Activated CD8-positive, alpha-beta memory T cell treated with anti-CD3 and anti-CD28 coated beads for 4 hours (primary cell): ENCODE measurements at regions not wholly inside any gene's neighbourhood (a gene's known extent, or its start where the extent isn't known, plus 50 kb on each side); places are given as distances from the start of the nearest gene placed in this dataset.
"Not testable (repeated sequence)": the region's sequence is repeated elsewhere in the genome, so short reads cannot be mapped to it uniquely, and the experiment has no call there.

Experiments used
- DNase-seq, 2 donors: peaks; one replicate each; pipeline ENCODE4 v3.0.0-alpha.2; 2020; ENCODE audit warnings: low read depth in 2 of 2

- DNase-seq, result no peak
Observed at GRCh38 chr3:194880940-194881925, 195.6 kb downstream of the FAM43A start.

GRCh38 chr3:194884649-194885315 is 199.1 kb downstream of the FAM43A start:
- no peak for DNase-seq

- no peak for DNase-seq
Observed at GRCh38 chr3:194885766-194886165, 200.1 kb downstream of the FAM43A start.

- DNase-seq, result no peak
Observed at GRCh38 chr3:194886836-194887235, 201.2 kb downstream of the FAM43A start.

GRCh38 chr3:194888062-194888461 is 202.4 kb downstream of the FAM43A start:
- DNase-seq, result not testable (repeated sequence)

GRCh38 chr3:194888916-194889315 is 203.2 kb downstream of the FAM43A start:
- no peak for DNase-seq

- DNase-seq, result no peak
Observed at GRCh38 chr3:194890091-194890490, 204.4 kb downstream of the FAM43A start.

GRCh38 chr3:194893121-194893987 is 207.7 kb downstream of the FAM43A start:
- DNase-seq, result no peak

- DNase-seq, result no peak
Observed at GRCh38 chr3:194894538-194894937, 208.9 kb downstream of the FAM43A start.

GRCh38 chr3:194900854-194901522 is 215.3 kb downstream of the FAM43A start:
- no peak for DNase-seq

GRCh38 chr3:194903447-194903846 is 217.8 kb downstream of the FAM43A start:
- not testable (repeated sequence) for DNase-seq

- DNase-seq, result not testable (repeated sequence)
Observed at GRCh38 chr3:194904999-194905398, 219.3 kb downstream of the FAM43A start.

- no peak for DNase-seq
Observed at GRCh38 chr3:194905696-194906095, 220.0 kb downstream of the FAM43A start.

- no peak for DNase-seq
Observed at GRCh38 chr3:194906229-194906629, 220.5 kb downstream of the FAM43A start.

- DNase-seq, result no peak
Observed at GRCh38 chr3:194906970-194907629, 221.4 kb downstream of the FAM43A start.

GRCh38 chr3:194907811-194908210 is 222.1 kb downstream of the FAM43A start:
- DNase-seq, result no peak

GRCh38 chr3:194908496-194908895 is 222.8 kb downstream of the FAM43A start:
- no peak for DNase-seq

- DNase-seq, result no peak
Observed at GRCh38 chr3:194908972-194909371, 223.3 kb downstream of the FAM43A start.

GRCh38 chr3:194910414-194910984 is 224.8 kb downstream of the FAM43A start:
- no peak for DNase-seq

- DNase-seq, result no peak
Observed at GRCh38 chr3:194913316-194913715, 227.6 kb downstream of the FAM43A start.
